ENCODE measurements at regions not wholly inside any gene's neighbourhood (a gene's known extent, or its start where the extent isn't known, plus 50 kb on each side); places are given as distances from the start of the nearest gene placed in this dataset.

DNA sequence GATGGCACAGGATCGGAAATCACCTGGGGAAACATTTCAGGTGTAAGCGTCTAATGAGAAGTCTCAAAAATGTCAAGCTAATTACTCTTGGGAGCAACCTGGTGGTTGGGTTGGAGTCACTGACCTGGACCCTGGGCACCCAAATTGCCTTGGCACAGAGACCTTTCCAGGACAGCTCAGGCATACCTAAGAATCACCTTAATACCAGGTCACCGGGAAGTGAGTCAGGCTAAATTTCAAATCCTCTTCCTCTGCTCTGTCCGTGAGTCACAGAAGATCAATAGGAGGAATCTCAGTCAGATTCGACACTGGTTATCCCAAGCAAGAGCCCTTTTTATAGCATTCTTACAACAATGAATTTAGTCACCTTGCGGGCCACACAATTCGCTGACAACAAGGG is 179.6 kb upstream of the CAMK1G start:
- WGBS, 2 donors = 60 to 81% methylated on average over 7 of the region's 7 CpGs
- no peak overlapping the region for H3K27ac ChIP-seq
- H3K36me3 ChIP-seq = no peaks in the 10 kb centered on the region
- intact Hi-C loops (cut with DNase I) = no loop called here
- H3K9me3 ChIP-seq = no peaks in the 10 kb centered on the region
- DNase-seq (no peak), FAIRE-seq (no peak), ATAC-seq (no peak)
- no peaks in the 10 kb centered on the region for H3K4me1 ChIP-seq
- H3K27me3 ChIP-seq = no peaks in the 10 kb centered on the region
- TF ChIP-seq, protein P1, sequence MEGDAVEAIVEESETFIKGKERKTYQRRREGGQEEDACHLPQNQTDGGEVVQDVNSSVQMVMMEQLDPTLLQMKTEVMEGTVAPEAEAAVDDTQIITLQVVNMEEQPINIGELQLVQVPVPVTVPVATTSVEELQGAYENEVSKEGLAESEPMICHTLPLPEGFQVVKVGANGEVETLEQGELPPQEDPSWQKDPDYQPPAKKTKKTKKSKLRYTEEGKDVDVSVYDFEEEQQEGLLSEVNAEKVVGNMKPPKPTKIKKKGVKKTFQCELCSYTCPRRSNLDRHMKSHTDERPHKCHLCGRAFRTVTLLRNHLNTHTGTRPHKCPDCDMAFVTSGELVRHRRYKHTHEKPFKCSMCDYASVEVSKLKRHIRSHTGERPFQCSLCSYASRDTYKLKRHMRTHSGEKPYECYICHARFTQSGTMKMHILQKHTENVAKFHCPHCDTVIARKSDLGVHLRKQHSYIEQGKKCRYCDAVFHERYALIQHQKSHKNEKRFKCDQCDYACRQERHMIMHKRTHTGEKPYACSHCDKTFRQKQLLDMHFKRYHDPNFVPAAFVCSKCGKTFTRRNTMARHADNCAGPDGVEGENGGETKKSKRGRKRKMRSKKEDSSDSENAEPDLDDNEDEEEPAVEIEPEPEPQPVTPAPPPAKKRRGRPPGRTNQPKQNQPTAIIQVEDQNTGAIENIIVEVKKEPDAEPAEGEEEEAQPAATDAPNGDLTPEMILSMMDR (IDR thresholded peaks at IDR 0.05) = no peak
- no peak overlapping the region for H3K4me3 ChIP-seq

DNA sequence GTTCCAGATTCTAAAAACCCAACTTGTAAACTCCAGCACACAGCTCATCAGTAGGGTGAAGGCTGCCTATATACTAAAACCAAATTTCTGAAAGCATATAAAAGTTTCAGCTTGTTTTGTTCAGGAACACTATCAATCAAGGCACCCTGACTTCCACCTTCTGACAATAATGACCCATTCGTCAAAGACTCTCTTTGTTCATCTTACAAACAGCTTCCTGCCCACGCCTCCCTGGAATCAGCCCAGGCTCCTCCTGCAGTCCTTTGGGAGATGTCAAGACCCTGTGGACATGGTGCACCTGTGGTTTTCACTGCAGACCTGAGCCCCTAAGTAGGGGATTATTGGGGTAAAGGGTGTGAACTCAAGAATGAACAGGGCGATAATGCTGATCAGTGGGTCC is 178.9 kb upstream of the CAMK1G start:
- H3K4me1 ChIP-seq = no peaks in the 10 kb centered on the region
- TF ChIP-seq, protein P1 (IDR thresholded peaks at IDR 0.05) = no peak
- FAIRE-seq (no peak), ATAC-seq (no peak), DNase-seq (no peak)
- H3K36me3 ChIP-seq = no peaks in the 10 kb centered on the region
- intact Hi-C loops (cut with DNase I) = no loop called here
- H3K27ac ChIP-seq = no peak overlapping the region
- H3K9me3 ChIP-seq = no peaks in the 10 kb centered on the region
- no peaks in the 10 kb centered on the region for H3K27me3 ChIP-seq
- WGBS, 2 donors = 43 to 44% methylated on average over 3 of the region's 3 CpGs
- no peak overlapping the region for H3K4me3 ChIP-seq

DNA sequence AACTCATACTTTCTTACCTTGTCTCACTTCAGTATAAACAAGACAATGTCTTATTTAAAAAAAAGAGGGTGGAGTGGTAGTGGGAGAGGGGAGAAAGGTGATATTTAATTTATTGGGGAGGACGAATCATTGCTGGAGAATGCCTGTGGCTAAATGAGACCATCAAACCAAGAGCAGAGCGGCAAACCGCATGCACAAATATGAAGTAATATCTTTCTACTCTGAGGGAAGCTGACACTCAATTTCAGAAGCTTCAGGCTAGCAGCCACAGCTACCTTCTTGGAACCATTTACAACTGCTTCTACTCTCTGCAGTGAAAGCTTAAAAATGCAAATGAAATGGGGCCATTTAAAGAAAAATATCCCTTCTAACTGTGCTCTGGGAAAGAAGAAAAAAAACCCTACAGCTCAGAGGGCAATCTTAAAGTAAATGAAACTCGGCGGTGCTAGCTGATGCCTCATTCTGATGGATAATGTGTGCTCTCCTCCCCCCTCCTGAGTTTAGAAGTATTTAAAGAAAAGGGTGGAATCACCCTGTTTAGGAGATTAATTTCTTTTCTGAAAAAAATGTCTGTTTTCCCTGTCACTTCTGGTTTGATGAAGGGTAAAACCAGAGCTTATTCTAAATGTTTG is 178.2 kb upstream of the CAMK1G start:
- H3K27me3 ChIP-seq = no peaks in the 10 kb centered on the region
- H3K27ac ChIP-seq = no peak overlapping the region
- TF ChIP-seq, protein P1 (IDR thresholded peaks at IDR 0.05) = no peak
- H3K4me1 ChIP-seq = no peaks in the 10 kb centered on the region
- no peak for FAIRE-seq
- H3K36me3 ChIP-seq = no peaks in the 10 kb centered on the region
- intact Hi-C loops (cut with DNase I) = no loop called here
- ATAC-seq = no peak
- H3K9me3 ChIP-seq = no peaks in the 10 kb centered on the region
- no peak for DNase-seq
- WGBS, 2 donors = 30% methylated on average over 5 of the region's 5 CpGs
- no peak overlapping the region for H3K4me3 ChIP-seq

DNA sequence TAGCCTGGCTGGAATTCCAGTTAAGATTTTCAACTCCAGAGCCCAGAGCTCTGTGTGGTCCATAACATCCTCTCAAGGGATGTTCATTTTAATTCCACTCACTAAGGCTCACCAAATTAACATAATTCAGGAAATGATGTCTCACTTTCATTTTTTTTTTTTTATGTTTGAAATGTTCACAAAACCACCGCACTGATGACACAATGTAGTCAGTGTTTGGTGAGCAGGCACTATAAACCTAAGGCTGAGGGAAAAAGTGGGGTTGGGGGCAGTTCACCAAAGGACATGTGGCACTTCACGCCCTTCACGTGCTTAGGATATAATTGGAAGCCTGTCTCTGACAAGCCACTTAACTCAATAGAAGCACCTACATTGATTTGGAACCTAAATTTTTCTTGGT is 177.3 kb upstream of the CAMK1G start:
- no peaks in the 10 kb centered on the region for H3K4me1 ChIP-seq
- 36 to 54% methylated on average over 3 of the region's 3 CpGs for WGBS, 2 donors
- no peak overlapping the region for H3K27ac ChIP-seq
- no peaks in the 10 kb centered on the region for H3K9me3 ChIP-seq
- FAIRE-seq = no peak
- intact Hi-C loops (cut with DNase I) = no loop called here
- H3K36me3 ChIP-seq = no peaks in the 10 kb centered on the region
- H3K27me3 ChIP-seq = no peaks in the 10 kb centered on the region
- no peak overlapping the region for H3K4me3 ChIP-seq
- TF ChIP-seq, protein P1 (IDR thresholded peaks at IDR 0.05) = no peak
- DNase-seq = no peak
- ATAC-seq = no peak

DNA sequence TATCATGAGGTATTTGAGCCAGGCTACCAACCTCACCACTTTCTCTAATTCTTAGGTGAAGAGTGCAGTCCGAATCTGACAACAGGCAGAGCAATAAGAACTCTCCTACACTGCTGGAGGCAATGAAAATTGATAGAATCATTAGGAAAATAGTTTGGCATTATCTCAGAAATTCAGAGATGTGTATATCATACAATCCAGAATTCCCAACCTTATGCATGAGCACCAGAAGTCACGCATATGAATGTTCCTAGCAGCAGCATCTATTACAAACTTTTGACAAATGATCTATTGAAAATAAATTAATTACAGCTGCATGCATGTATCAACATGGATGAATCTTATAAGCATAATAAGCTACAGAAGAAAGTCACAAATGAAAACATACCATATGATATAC is 176.9 kb upstream of the CAMK1G start:
- TF ChIP-seq, protein P1 (IDR thresholded peaks at IDR 0.05) = no peak
- H3K36me3 ChIP-seq = no peaks in the 10 kb centered on the region
- H3K27ac ChIP-seq = no peak overlapping the region
- ATAC-seq (no peak), FAIRE-seq (no peak), DNase-seq (no peak)
- intact Hi-C loops (cut with DNase I) = no loop called here
- no peak overlapping the region for H3K4me3 ChIP-seq
- no peaks in the 10 kb centered on the region for H3K9me3 ChIP-seq
- 64% methylated on average over 2 of the region's 2 CpGs for WGBS, 2 donors
- H3K4me1 ChIP-seq = no peaks in the 10 kb centered on the region
- H3K27me3 ChIP-seq = no peaks in the 10 kb centered on the region
